ENCODE measurements at regions not wholly inside any gene's neighbourhood (a gene's known extent, or its start where the extent isn't known, plus 50 kb on each side); places are given as distances from the start of the nearest gene placed in this dataset.
A peak's percentile ranks its signal among the peaks of the same experiment; 100 is the strongest.

- no peak for DNase-seq (ENCODE audit: extremely low read depth, low read depth)
- TF ChIP-seq CTCF (IDR thresholded peaks at IDR 0.05; ENCODE audit: low read depth, low read length) = no peak
Observed at GRCh38 chr9:16331031-16331430, 539.4 kb downstream of the BNC2 start.

- DNase-seq (ENCODE audit: extremely low read depth, low read depth) = no peak
- no peak for TF ChIP-seq CTCF (IDR thresholded peaks at IDR 0.05; ENCODE audit: low read depth, low read length)
Observed at GRCh38 chr9:16331527-16331926, 538.9 kb downstream of the BNC2 start.

- TF ChIP-seq CTCF (IDR thresholded peaks at IDR 0.05; ENCODE audit: low read depth, low read length) = no peak
- DNase-seq (ENCODE audit: extremely low read depth, low read depth) = no peak
Observed at GRCh38 chr9:16333691-16334090, 536.8 kb downstream of the BNC2 start.

GRCh38 chr9:16335788-16336580, 534.5 kb downstream of the BNC2 start:
- no peak for TF ChIP-seq CTCF (IDR thresholded peaks at IDR 0.05; ENCODE audit: low read depth, low read length)

GRCh38 chr9:16336833-16337232, 533.6 kb downstream of the BNC2 start:
- no peak for TF ChIP-seq CTCF (IDR thresholded peaks at IDR 0.05; ENCODE audit: low read depth, low read length)
- DNase-seq (ENCODE audit: extremely low read depth, low read depth) = no peak

More at GRCh38 chr9:16335788-16336580, 534.5 kb downstream of the BNC2 start:
- DNase-seq (ENCODE audit: extremely low read depth, low read depth) = peak; percentile 97

GRCh38 chr9:16337322-16338029, 533.0 kb downstream of the BNC2 start:
- DNase-seq (ENCODE audit: extremely low read depth, low read depth) = no peak
- no peak for TF ChIP-seq CTCF (IDR thresholded peaks at IDR 0.05; ENCODE audit: low read depth, low read length)

- no peak for DNase-seq (ENCODE audit: extremely low read depth, low read depth)
- TF ChIP-seq CTCF (IDR thresholded peaks at IDR 0.05; ENCODE audit: low read depth, low read length) = no peak
Observed at GRCh38 chr9:16341177-16341576, 529.3 kb downstream of the BNC2 start.
